HepG2 (cell line): ENCODE measurements at regions not wholly inside any gene's neighbourhood (a gene's known extent, or its start where the extent isn't known, plus 50 kb on each side); places are given as distances from the start of the nearest gene placed in this dataset.

Source experiments
- ATAC-seq: fragments of 200-7000 bp; cut with Tn5 transposase; 3 replicates; pipeline ENCODE4 v1.9.1; 2020; ENCODE audit warnings: mild to moderate bottlenecking, moderate library complexity
- BruUV-seq: library from RNA; stranded (reverse); fragments of 400-500 nt; replicated peaks from 2 replicates; lab custom pipeline; 2021; lab: Mats Ljungman, UMichigan
- CTCF ChIA-PET: fragments of 300-600 bp; formaldehyde crosslinking; extraction: SDS; loops from one replicate; lab custom pipeline; 2021; ENCODE audit warnings: low total read pairs, inconsistent platforms, low intra/inter-chr PET ratio; lab: Yijun Ruan, JAX
- POLR2A ChIA-PET: fragments of 350-600 bp; sonication (Branson Sonifier 250); formaldehyde crosslinking; loops from one replicate; lab custom pipeline; 2020; ENCODE audit warnings: antibody characterized with exemption, inconsistent platforms; lab: Yijun Ruan, JAX
- DNase-seq: peaks from one replicate; pipeline ENCODE4 v3.0.0-alpha.2; 2015; ENCODE audit warnings: low spot score
- FAIRE-seq: peaks from 3 replicates; lab custom pipeline; 2011; peaks lifted over from hg19 to GRCh38; lab: Jason Lieb, UNC
- H2AFZ ChIP-seq: one replicate; pipeline ENCODE4 v1.6.1; 2011; ENCODE audit warnings: low read length, inconsistent platforms
- H3K27ac ChIP-seq: fragments of 300-600 bp; 3 replicates; pipeline ENCODE4 v1.8.0; 2011; ENCODE audit warnings: mixed run types, mild to moderate bottlenecking, mixed read lengths, low read length, inconsistent platforms; ENCODE audit not compliant: insufficient read depth; ENCODE audit errors: extremely low read length
- H3K27me3 ChIP-seq, 2 experiments: fragments of 200-600 bp in 1 of 2; 2 replicates in 1 of 2; 3 replicates in 1 of 2; pipeline versions ENCODE4 v1.6.0 to v1.8.0; 2011; ENCODE audit warnings: low read length in 2 of 2, mild to moderate bottlenecking in 2 of 2, moderate library complexity in 2 of 2, inconsistent platforms in 1 of 2; ENCODE audit not compliant: insufficient read depth in 2 of 2, control insufficient read depth in 1 of 2
- H3K36me3 ChIP-seq, 2 experiments: fragments of 200-600 bp in 1 of 2; replicated peaks in 1 of 2; 2 replicates in 1 of 2; 3 replicates in 1 of 2; pipeline versions ENCODE4 v1.5.1 to v1.8.0; 2011; ENCODE audit warnings: low read length in 2 of 2, inconsistent platforms in 1 of 2; ENCODE audit not compliant: insufficient read depth in 2 of 2, control insufficient read depth in 1 of 2
- H3K4me1 ChIP-seq: 2 replicates; pipeline ENCODE4 v1.5.1; 2012; ENCODE audit warnings: low read length, inconsistent platforms; ENCODE audit not compliant: insufficient read depth
- H3K4me2 ChIP-seq: 2 replicates; pipeline ENCODE4 v1.6.0; 2011; ENCODE audit warnings: low read depth, low read length, inconsistent platforms
- H3K4me3 ChIP-seq, 3 experiments: fragments of 200-600 bp in 1 of 3; sonication (generic), shearing (Covaris generic) in 1 of 3; replicated peaks in 1 of 3; 2 replicates each; pipeline ENCODE4 v1.5.1; 2011 to 2016; ENCODE audit warnings: low read length in 3 of 3, inconsistent platforms in 2 of 3, low read depth in 2 of 3, mild to moderate bottlenecking in 2 of 3, control low read depth in 1 of 3, mixed read lengths in 1 of 3; ENCODE audit not compliant: insufficient read depth in 1 of 3
- H3K79me2 ChIP-seq: one replicate; pipeline ENCODE4 v1.6.1; 2011; ENCODE audit warnings: low read length, inconsistent platforms; ENCODE audit not compliant: insufficient read depth
- H3K9ac ChIP-seq: 2 replicates; pipeline ENCODE4 v1.6.0; 2011; ENCODE audit warnings: mild to moderate bottlenecking, low read depth, low read length, inconsistent platforms; ENCODE audit not compliant: insufficient read depth
- H3K9me3 ChIP-seq: 2 replicates; pipeline ENCODE4 v1.5.1; 2012; ENCODE audit warnings: mild to moderate bottlenecking, low read length
- H4K20me1 ChIP-seq: 2 replicates; pipeline ENCODE4 v1.6.0; 2011; ENCODE audit warnings: inconsistent platforms, mild to moderate bottlenecking, low read length, moderate library complexity; ENCODE audit not compliant: insufficient read depth
- AGO2 ChIP-seq: fragments of 200-400 bp; formaldehyde crosslinking; optimal IDR thresholded peaks from 2 replicates; pipeline ENCODE3; 2017; ENCODE audit warnings: mild to moderate bottlenecking, low read depth, low read length, moderate library complexity
- HOXA9 ChIP-seq: sonication (generic); formaldehyde crosslinking; IDR thresholded peaks from 2 replicates; pipeline ENCODE4 v1.8.1; 2022; ENCODE audit warnings: missing genetic modification reagents, mild to moderate bottlenecking, moderate library complexity, borderline replicate concordance
- IKZF4 ChIP-seq: sonication (generic); formaldehyde crosslinking; IDR thresholded peaks from 2 replicates; pipeline ENCODE4 v1.5.1; 2020; ENCODE audit warnings: borderline replicate concordance, mild to moderate bottlenecking, low read depth, missing genetic modification reagents; ENCODE audit errors: not compliant biosample characterization
- TARDBP ChIP-seq: sonication (generic); formaldehyde crosslinking; IDR thresholded peaks from 2 replicates; pipeline ENCODE4 v1.8.0; 2022; ENCODE audit warnings: mild to moderate bottlenecking, missing genetic modification reagents
- ZGPAT ChIP-seq: IDR thresholded peaks from 2 replicates; pipeline ENCODE4 v1.6.1; 2016; ENCODE audit warnings: mild to moderate bottlenecking
- WGBS: methylation state at CpG from one replicate; pipeline ENCODE4 v1.1.6; 2017; ENCODE audit warnings: low lambda C conversion rate; 5-methylcytosine and 5-hydroxymethylcytosine counted together
- in situ Hi-C: cut with HindIII; loops from 2 replicates; pipeline ENCODE4 v1.10.0; 2017; ENCODE audit warnings: low pct_unique_long_range_greater_than_20kb; ENCODE audit not compliant: extremely low pct_ligation_motif_present
- intact Hi-C: fragments of 100-400 bp; cut with micrococcal nuclease; formaldehyde crosslinking; loops from one replicate; pipeline ENCODE4 v1.10.0; 2022; ENCODE audit not compliant: unreplicated experiment
- TF ChIP-seq, protein P1 (sequence below): sonication (generic); formaldehyde crosslinking; IDR thresholded peaks from 2 replicates; pipeline ENCODE4 v1.5.0; 2020; ENCODE audit warnings: missing genetic modification reagents

DNA sequence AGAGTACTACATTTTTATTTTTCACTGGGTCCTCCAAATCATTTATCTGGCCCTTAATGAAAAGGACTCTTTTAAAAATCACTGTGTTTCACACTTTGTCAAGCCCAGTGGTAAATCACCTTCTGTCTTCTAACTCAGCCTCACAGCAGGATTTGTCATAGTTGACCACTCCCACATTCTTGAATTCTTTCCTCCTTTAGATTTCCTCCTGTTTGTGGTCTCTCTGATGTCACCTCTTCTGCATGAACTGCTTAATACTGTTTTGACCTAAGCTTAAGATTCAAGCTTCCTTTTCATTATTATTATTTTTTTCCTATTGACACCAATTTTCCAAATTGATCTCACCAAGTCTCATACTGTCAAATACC lies 899.8 kb upstream of the MIR17HG start (continued):
- TF ChIP-seq, protein P1, sequence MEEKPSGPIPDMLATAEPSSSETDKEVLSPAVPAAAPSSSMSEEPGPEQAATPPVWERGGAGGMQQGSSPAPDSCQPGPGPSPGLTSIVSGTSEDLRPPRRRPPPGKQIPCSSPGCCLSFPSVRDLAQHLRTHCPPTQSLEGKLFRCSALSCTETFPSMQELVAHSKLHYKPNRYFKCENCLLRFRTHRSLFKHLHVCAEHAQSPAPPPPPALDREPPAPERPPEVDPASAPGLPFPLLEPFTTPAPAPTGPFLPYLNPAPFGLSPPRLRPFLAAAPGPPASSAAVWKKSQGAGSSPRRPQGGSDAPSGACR (CRISPR knock-in tag), result no peak
- TF ChIP-seq HOXA9 (CRISPR knock-in tag), result no peak
- no peak for TF ChIP-seq IKZF4 (CRISPR knock-in tag)

GRCh38 chr13:90448466-90449037 lies 898.9 kb upstream of the MIR17HG start:
- BruUV-seq, result no TSS peak
- ATAC-seq (no peak), DNase-seq (no peak), FAIRE-seq (no peak)
- ChIA-PET POLR2A (no interaction called here), CTCF (no interaction called here)
- no peaks in the 10 kb centered on the region for H3K27me3 ChIP-seq
- no peaks in the 10 kb centered on the region for H3K79me2 ChIP-seq
- WGBS, result 22% methylated on average over 2 of the region's 2 CpGs
- peaks cover 56% of the 10 kb centered on the region for H3K9me3 ChIP-seq
- H3K4me1 ChIP-seq, result no peaks in the 10 kb centered on the region
- no peak overlapping the region for H3K4me3 ChIP-seq
- intact Hi-C loops (no loop called here), in situ Hi-C loops (no loop called here)
- no peak overlapping the region for H3K27ac ChIP-seq
- no peak overlapping the region for H2AFZ ChIP-seq
- TF ChIP-seq AGO2 (no peak), ZGPAT (CRISPR knock-in tag) (no peak), TARDBP (CRISPR knock-in tag) (no peak)
- H3K4me2 ChIP-seq, result no peak overlapping the region
- H3K36me3 ChIP-seq, result no peaks in the 10 kb centered on the region
- H3K9ac ChIP-seq, result no peak overlapping the region
- no peaks in the 10 kb centered on the region for H4K20me1 ChIP-seq
